OCI-LY7 (cell line): ENCODE measurements at regions not wholly inside any gene's neighbourhood (a gene's known extent, or its start where the extent isn't known, plus 50 kb on each side); places are given as distances from the start of the nearest gene placed in this dataset.

Experiments used
- BruUV-seq: library from RNA; stranded (reverse); fragments of 400-500 nt; replicated peaks from 2 replicates; lab custom pipeline; 2021; lab: Mats Ljungman, UMichigan
- CTCF ChIA-PET: fragments of 300-600 bp; sonication (Branson Sonifier 250); formaldehyde crosslinking; loops from one replicate; lab custom pipeline; 2022; ENCODE audit warnings: antibody characterized with exemption; ENCODE audit not compliant: unreplicated experiment; lab: Charles Lee
- POLR2A ChIA-PET: fragments of 300-600 bp; sonication (Branson Sonifier 250); formaldehyde crosslinking; loops from one replicate; lab custom pipeline; 2022; ENCODE audit warnings: antibody characterized with exemption; lab: Charles Lee
- DNase-seq: peaks from one replicate; pipeline ENCODE4 v3.0.0-alpha.2; 2015; ENCODE audit warnings: low spot score
- H2AFZ ChIP-seq: fragments of 200-600 bp; sonication (generic), shearing (Covaris generic); 2 replicates; pipeline ENCODE4 v1.6.1; 2014; ENCODE audit warnings: mild to moderate bottlenecking, antibody characterized with exemption, low read length, moderate library complexity
- H3K27ac ChIP-seq: fragments of 200-600 bp; sonication (generic); 2 replicates; pipeline ENCODE4 v1.5.1; 2014; ENCODE audit warnings: mixed run types, low read depth, mild to moderate bottlenecking, moderate library complexity, low read length, inconsistent platforms; ENCODE audit not compliant: poor library complexity, severe bottlenecking
- H3K36me3 ChIP-seq: fragments of 200-600 bp; sonication (generic); 2 replicates; pipeline ENCODE4 v1.6.1; 2014; ENCODE audit warnings: mild to moderate bottlenecking, antibody characterized with exemption, low read length, moderate library complexity, mixed read lengths; ENCODE audit not compliant: insufficient read depth
- H3K4me1 ChIP-seq: fragments of 200-600 bp; sonication (generic); 2 replicates; pipeline ENCODE4 v1.5.1; 2014; ENCODE audit warnings: mild to moderate bottlenecking, low read length; ENCODE audit not compliant: insufficient read depth, poor library complexity, severe bottlenecking
- H3K4me2 ChIP-seq: fragments of 200-600 bp; sonication (generic); 2 replicates; pipeline ENCODE4 v1.6.1; 2014; ENCODE audit warnings: mild to moderate bottlenecking, low read length
- H3K4me3 ChIP-seq: fragments of 200-600 bp; sonication (generic); 2 replicates; pipeline ENCODE4 v1.5.1; 2014; ENCODE audit warnings: mild to moderate bottlenecking, low read depth, low read length; ENCODE audit not compliant: poor library complexity, severe bottlenecking
- H3K79me2 ChIP-seq: fragments of 200-600 bp; sonication (generic); 2 replicates; pipeline ENCODE4 v1.6.1; 2016; ENCODE audit warnings: low read depth, mild to moderate bottlenecking, low read length, moderate library complexity, mixed read lengths; ENCODE audit not compliant: insufficient read depth
- H3K9me2 ChIP-seq: fragments of 200-600 bp; sonication (generic); 2 replicates; pipeline ENCODE4 v1.6.1; 2016; ENCODE audit warnings: mild to moderate bottlenecking, low read length, mixed read lengths; ENCODE audit not compliant: insufficient read depth
- H3K9me3 ChIP-seq: fragments of 200-600 bp; sonication (generic); 2 replicates; pipeline ENCODE4 v1.6.1; 2014; ENCODE audit warnings: mild to moderate bottlenecking, mixed run types, low read length, mixed read lengths
- H4K20me1 ChIP-seq: fragments of 200-600 bp; sonication (generic); 2 replicates; pipeline ENCODE4 v1.6.1; 2014; ENCODE audit warnings: mild to moderate bottlenecking, antibody characterized with exemption, low read length, moderate library complexity, mixed read lengths; ENCODE audit not compliant: insufficient read depth
- EZH2phosphoT487 ChIP-seq: fragments of 200-600 bp; sonication (generic); IDR thresholded peaks from 2 replicates; pipeline ENCODE4 v1.6.1; 2018; ENCODE audit warnings: low read depth, borderline replicate concordance, mild to moderate bottlenecking, mixed run types, antibody characterized with exemption, low read length, moderate library complexity, mixed read lengths
- intact Hi-C: fragments of 100-400 bp; cut with micrococcal nuclease; formaldehyde crosslinking; loops from one replicate; pipeline ENCODE4 v1.10.0; 2022; ENCODE audit not compliant: unreplicated experiment
- TF ChIP-seq, protein P1 (sequence below): fragments of 200-600 bp; sonication (generic); conservative IDR thresholded peaks from 2 replicates; pipeline ENCODE4 v1.5.1; 2014; ENCODE audit warnings: mild to moderate bottlenecking, antibody characterized with exemption, low read length, moderate library complexity, mixed read lengths

DNA sequence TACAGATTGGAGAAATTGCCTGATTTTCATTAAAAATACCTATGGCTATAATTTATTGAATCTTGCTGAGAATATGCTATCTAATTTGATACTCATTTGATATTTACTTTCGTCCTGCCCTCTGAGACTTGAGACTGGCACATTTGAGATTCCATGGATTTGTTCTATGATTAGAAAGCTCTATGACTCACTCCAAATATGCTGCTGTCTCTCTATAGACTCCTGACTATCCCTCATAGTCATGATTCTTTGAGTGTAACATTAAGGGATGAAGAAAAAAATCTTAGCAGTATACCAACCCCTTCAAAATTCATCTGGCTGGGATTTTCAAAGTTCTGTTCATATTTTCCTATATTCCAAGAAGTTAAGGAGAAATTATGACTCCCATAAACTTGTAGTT, 191.9 kb downstream of the LRIG3 start:
- H3K4me2 ChIP-seq = no peak overlapping the region
- TF ChIP-seq, protein P1, sequence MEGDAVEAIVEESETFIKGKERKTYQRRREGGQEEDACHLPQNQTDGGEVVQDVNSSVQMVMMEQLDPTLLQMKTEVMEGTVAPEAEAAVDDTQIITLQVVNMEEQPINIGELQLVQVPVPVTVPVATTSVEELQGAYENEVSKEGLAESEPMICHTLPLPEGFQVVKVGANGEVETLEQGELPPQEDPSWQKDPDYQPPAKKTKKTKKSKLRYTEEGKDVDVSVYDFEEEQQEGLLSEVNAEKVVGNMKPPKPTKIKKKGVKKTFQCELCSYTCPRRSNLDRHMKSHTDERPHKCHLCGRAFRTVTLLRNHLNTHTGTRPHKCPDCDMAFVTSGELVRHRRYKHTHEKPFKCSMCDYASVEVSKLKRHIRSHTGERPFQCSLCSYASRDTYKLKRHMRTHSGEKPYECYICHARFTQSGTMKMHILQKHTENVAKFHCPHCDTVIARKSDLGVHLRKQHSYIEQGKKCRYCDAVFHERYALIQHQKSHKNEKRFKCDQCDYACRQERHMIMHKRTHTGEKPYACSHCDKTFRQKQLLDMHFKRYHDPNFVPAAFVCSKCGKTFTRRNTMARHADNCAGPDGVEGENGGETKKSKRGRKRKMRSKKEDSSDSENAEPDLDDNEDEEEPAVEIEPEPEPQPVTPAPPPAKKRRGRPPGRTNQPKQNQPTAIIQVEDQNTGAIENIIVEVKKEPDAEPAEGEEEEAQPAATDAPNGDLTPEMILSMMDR = no peak
- no peak for TF ChIP-seq EZH2phosphoT487
- CTCF ChIA-PET = no interaction called here
- H2AFZ ChIP-seq = no peak overlapping the region
- H4K20me1 ChIP-seq = no peaks in the 10 kb centered on the region
- no peaks in the 10 kb centered on the region for H3K9me2 ChIP-seq
- POLR2A ChIA-PET = interaction anchor here (0.6 to 0.7 kb wide), 2 partner anchors 36 to 1319 kb away, joined by 3 read pairs; no protein-coding TSS in a partner anchor
- H3K9me3 ChIP-seq = no peaks in the 10 kb centered on the region
- intact Hi-C loops = no loop called here
- no peak overlapping the region for H3K27ac ChIP-seq
- no peak overlapping the region for H3K4me3 ChIP-seq
- H3K36me3 ChIP-seq = no peaks in the 10 kb centered on the region
- no TSS peak for BruUV-seq
- no peaks in the 10 kb centered on the region for H3K4me1 ChIP-seq
- no peaks in the 10 kb centered on the region for H3K79me2 ChIP-seq
- no peak for DNase-seq

DNA sequence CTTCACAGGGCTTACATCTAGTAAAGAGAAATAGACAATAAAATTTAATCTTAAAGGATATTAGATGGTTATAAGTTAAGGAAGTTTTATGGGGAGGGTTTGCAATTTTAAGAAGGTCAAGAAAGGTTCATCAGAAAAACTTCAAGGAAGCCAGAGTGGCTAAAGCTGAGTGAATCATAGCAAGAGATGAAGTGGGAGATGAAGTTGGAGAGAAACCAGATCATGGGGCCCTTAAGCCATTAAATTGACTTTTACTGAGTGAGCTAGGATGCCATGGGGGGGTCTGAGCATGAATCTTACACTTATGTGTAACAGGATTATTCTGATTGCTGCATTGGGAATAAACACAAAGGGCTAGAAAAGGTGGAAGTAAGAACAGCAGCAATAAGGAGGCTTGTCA, 189.2 kb downstream of the LRIG3 start:
- intact Hi-C loops = no loop called here
- no peak for DNase-seq
- Histone ChIP-seq H3K4me1 (no peaks in the 10 kb centered on the region), H3K27ac (no peak overlapping the region), H3K9me3 (no peaks in the 10 kb centered on the region), H3K4me2 (no peak overlapping the region), H3K79me2 (no peaks in the 10 kb centered on the region), H3K4me3 (no peak overlapping the region), H2AFZ (no peak overlapping the region), H3K36me3 (no peaks in the 10 kb centered on the region), H3K9me2 (no peaks in the 10 kb centered on the region), H4K20me1 (no peaks in the 10 kb centered on the region)
- CTCF ChIA-PET = no interaction called here
- BruUV-seq = no TSS peak
- POLR2A ChIA-PET = no interaction called here
- no peak for TF ChIP-seq EZH2phosphoT487
- TF ChIP-seq, protein P1 = no peak

DNA sequence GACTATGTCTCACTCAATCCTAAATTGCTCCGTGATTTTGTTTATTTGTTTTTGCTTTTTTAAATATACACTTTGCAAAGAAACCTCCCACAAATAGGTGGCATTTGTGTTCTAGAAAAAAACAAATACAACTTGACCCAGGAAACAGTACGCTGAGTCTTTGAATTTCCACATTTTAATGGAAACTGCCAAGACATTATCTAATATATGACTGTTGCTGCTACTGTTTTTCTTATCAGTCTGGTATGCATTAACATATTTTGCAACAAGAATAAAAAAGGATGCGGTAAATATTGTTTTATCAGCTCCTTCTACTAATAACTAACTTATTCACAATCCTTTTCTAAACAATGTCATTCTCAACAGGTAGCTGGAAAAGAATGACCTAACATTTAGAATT, 187.4 kb downstream of the LRIG3 start:
- Histone ChIP-seq H3K36me3 (no peaks in the 10 kb centered on the region), H3K4me1 (no peaks in the 10 kb centered on the region), H3K9me3 (no peaks in the 10 kb centered on the region), H3K27ac (no peak overlapping the region), H3K9me2 (no peaks in the 10 kb centered on the region), H3K4me2 (no peak overlapping the region), H2AFZ (no peak overlapping the region), H4K20me1 (no peaks in the 10 kb centered on the region), H3K4me3 (no peak overlapping the region), H3K79me2 (no peaks in the 10 kb centered on the region)
- CTCF ChIA-PET = no interaction called here
- no peak for DNase-seq
- POLR2A ChIA-PET = no interaction called here
- intact Hi-C loops = no loop called here
- TF ChIP-seq, protein P1 = no peak
- no peak for TF ChIP-seq EZH2phosphoT487
- no TSS peak for BruUV-seq
